PC-9 (cell line): ENCODE measurements at regions not wholly inside any gene's neighbourhood (a gene's known extent, or its start where the extent isn't known, plus 50 kb on each side); places are given as distances from the start of the nearest gene placed in this dataset.

Source experiments
- EZH2 ChIP-seq: fragments of 200-600 bp; sonication (generic); IDR thresholded peaks from 2 replicates; pipeline ENCODE4 v1.8.0; 2017; ENCODE audit warnings: antibody characterized with exemption, low read depth
- TF ChIP-seq, protein P1 (sequence below): fragments of 200-600 bp; sonication (generic); conservative IDR thresholded peaks from 2 replicates; pipeline ENCODE4 v1.6.1; 2017; ENCODE audit warnings: mixed run types, antibody characterized with exemption, mild to moderate bottlenecking, moderate library complexity

DNA sequence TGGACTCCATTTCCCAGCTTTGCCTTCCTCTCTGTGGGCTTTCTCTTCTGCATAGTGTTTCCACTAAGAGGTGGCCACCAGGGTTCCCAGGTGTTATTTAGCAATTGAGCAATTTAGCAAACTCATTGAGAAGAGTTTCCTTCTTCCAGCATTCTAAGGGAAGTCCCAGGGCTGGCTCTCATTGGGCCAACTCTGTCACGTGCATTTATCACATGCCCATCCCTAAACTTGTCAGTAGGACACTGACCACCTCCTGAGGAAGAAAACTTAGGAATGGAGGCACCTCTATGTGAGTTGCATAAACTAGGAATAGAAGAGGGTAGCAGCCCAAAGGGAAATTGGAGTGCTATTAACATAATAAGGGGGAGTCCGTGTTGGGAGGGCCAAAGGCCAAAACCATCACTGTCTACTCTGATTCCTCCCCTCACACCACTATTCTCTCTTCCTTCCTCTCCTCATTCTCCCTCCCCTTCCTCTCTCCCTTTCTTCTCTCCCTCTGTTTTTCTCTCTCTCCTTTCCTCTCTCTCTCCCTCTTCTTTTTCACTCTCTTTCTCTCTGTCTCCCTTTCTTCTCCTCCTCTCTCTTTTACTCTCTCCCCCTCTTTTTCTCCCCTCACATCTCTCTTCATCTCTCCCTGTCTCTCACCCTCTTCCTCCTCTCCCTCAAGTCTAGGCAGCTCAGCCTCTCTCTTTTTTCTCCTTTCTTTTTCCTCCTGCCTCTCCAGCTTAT is 213.4 kb downstream of the PALM2AKAP2 start:
- TF ChIP-seq, protein P1, sequence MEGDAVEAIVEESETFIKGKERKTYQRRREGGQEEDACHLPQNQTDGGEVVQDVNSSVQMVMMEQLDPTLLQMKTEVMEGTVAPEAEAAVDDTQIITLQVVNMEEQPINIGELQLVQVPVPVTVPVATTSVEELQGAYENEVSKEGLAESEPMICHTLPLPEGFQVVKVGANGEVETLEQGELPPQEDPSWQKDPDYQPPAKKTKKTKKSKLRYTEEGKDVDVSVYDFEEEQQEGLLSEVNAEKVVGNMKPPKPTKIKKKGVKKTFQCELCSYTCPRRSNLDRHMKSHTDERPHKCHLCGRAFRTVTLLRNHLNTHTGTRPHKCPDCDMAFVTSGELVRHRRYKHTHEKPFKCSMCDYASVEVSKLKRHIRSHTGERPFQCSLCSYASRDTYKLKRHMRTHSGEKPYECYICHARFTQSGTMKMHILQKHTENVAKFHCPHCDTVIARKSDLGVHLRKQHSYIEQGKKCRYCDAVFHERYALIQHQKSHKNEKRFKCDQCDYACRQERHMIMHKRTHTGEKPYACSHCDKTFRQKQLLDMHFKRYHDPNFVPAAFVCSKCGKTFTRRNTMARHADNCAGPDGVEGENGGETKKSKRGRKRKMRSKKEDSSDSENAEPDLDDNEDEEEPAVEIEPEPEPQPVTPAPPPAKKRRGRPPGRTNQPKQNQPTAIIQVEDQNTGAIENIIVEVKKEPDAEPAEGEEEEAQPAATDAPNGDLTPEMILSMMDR, result no peak
- no peak for TF ChIP-seq EZH2
